COR-L47 (cell line): ENCODE measurements at regions not wholly inside any gene's neighbourhood (a gene's known extent, or its start where the extent isn't known, plus 50 kb on each side); places are given as distances from the start of the nearest gene placed in this dataset.

Source experiments
- DNase-seq: peaks from one replicate; lab custom pipeline; 2025; lab: John Stamatoyannopoulos, UW

DNA sequence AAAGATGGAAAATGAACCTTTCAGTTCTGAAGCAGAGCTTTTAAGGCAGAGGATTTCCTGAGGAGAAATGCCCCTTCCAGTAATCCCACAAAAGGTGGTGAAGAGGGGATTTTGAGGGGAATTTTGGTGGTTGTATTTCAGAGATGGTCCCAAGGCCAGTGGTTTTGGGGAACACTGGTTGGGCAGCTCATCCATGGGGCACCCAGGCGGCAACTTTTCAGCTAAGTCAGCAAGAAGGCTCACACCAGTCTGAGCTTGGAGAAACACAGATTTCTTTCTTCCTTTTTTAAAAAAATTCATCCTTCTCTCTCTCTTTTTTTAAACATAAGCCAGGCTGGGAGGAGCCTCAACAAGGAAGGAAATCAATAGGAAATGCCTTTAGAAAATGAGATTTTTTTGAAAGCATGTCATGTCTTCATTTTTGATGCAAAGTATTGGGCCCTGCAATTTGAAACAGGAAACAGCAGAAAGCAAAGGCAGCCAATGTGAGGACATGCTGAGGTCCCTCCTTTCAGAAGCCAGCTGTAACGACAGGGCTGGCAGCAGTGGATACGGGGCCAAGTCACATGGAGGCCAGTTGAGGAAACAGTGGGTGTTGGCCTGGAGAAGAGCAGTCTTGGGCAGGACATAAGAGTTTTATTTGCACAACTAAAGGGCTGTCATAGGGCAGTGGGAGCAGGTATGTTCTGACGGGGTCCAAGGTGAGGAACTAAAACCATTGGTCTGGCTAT, 155.3 kb upstream of the KLF4 start:
- DNase-seq, result no peak

DNA sequence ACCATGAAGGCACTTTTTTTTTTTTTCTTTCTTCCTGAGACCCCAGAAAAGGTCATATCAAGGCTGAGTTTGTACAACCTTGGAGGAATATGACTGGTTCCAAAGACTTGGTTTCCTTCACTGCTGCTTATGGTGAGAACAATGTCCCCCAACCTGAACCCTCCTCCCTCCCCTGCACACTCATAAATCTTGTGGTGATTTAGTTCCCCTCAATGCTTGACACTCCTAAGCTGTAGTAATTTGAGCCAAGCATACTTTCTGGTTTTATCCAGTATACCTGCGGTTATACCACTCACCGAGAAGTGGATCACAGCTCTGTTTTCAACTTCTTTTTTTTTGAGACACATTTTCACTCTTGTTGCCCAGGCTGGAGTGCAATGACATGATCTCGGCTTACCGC, 149.9 kb upstream of the KLF4 start:
- DNase-seq, result no peak

DNA sequence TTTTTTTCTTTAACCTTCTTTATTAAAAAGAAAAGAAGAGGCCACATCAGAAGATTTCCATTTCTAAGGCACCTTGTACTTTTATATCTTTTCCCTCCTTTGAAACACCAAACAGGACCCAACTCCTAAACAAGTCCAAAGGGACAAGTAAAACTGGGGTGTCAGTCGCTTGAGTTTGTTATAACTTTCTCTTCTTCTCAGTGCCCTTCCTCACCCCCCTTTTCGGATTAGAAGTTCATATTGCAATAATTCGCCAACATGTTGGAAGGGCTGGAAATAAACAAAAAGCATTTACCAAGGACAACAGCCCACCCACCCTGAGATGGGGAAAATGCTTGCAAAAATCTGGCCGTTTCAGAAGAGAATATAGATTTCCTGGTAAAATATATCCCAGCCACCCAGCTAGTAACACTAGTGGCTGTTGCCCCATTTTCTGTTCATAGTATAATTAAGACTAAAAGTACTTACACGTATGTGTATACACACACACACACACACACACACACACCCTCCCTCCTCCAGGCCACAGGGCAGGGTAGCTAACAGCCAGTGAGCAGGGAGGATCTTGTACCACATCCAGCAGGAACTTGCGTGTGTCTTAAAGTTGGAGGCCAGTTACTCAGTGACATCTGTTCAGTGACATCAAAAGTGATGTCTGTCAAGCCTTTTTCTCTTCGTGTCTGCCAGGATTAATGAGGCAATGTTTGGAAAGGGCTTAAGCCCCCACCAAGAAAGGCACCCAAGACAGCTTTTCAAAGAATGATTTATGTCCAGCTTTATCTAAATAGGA, 149.1 kb upstream of the KLF4 start:
- DNase-seq, result no peak

DNA sequence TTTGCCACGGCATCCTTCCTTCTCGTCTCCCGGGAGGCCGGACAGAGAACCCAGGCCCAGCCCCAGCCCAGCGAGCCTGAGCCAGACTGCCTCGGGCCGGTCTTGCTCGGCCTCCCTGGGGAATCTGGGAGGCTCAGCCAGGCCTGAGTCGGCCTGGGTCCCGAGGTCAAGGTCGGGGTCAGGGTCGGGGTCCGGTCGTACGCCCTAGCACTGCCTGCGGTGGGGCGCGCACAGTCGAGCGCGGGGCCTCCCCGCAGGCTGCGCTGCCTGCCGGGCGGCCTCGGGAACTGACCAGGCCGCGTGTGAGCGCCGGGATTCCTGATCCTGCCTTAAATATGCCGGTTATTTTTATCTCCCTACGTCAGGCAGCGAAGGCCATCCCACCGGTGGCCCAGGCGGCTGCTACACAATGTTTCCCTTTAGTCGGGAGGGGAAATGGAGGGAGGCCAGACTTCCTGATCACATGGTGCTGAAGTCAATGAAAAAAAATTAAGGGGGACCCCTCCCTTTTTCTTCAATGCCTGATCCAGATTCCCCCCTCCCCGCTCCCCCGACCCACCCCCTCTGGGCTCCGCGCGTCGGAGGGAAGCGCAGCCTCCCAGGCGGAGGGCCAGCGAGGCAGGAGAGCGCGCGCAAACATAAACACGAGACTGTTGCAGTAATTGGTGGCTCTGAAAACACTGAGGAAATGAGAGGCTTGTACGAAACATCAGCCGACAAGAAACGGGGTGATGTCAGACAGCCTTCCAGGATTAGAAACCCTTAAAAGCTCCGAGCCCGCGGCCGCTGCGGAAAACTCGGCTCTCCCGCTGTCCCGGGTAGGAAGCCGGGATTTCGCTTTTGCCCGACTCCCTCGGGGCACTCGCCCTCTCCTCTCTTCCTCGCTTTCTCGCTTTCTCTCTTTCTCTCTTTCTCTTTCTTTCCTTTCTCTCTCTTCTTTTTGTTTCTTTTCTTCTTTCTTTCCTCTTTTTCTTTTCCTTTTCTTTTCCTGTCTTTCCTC, 148.2 kb upstream of the KLF4 start:
- DNase-seq, result peak; percentile 53

DNA sequence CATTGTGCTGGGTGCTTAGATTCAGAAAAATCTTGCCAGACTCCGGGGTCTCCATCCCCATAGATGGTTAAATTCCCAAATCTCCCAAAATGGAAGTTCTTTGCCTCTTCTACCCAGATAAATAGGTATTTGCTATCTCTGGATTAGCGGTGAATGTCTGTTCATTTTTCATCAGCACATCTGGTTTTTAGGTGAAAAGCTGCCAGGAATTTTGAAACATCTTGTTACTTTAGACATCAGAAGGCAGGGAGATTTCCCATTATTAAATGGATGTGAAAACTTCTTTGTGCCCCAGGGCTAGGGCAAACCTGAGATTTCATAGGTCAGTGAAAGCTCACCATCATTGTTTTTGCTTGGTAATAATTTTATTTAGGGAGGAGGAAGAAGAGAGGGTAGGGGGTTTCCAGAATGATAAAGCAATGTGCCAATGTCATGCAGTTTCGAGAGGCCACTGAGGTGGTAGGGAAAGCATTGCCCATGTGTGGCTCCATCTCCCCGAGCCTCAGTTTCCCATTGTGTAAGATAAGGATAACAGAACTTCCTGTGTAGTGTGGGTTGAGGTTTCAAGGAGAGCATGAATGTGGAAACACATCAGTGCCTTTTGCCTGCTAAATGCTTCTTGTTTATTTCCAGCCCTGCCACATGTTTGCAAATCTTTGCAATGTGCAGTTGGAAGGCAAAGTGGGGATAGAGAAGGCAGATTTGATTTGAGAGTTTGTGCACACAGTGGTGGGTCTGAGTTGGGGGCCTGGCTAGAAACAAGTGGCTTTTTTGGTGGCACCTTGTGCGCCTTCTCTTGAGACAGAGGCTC, 147.2 kb upstream of the KLF4 start:
- DNase-seq, result no peak

DNA sequence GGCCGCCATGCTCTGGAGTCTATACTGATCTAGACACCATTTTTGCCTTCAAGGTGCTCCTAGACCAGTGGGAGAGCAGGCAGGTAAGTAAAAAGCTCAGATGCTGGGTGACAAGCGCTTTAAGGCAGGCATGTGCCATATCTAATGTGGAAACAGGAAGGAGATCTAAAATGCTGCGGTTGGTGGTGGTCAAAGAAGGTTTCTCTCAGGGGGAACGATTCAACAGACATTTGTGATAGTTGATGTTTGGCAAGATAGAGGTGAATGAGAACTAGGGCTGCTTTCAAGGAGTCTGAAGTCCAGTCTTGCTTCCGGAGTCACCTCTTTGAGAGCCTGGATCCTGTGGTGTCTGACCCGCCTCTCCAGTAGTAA, 146.2 kb upstream of the KLF4 start:
- DNase-seq, result no peak

DNA sequence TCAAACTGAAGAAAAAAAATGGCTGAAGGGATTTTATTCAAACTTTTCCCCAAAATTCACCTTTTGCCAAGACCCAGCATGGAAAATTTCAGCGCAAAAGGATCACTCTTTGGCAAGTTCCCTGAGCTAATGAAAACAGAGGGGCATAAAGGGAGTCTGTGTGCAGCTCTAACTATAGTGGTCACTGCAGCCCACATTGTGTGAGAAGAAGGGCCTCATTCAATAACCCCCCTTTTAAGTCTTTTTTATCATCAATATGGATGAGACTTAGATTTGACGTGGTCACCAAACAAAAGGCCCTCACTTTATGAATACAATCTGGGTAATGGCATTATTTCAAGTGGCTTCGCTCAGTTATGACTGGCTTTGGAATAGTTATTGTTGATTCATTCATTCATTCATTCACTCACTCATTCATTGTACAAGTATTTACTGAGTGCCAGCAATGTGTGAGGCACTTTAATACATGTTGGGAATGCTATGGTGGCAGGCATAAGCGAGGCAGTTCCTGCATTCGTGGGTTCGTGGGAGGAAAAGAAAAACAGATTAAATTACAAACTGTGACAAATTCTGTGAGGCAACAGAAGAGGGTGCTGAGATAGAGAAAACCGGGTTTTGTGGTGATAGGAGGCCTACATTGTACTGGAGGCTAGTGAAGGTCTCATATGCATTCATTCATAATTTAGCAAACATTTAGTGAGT, 145.7 kb upstream of the KLF4 start:
- DNase-seq, result no peak

DNA sequence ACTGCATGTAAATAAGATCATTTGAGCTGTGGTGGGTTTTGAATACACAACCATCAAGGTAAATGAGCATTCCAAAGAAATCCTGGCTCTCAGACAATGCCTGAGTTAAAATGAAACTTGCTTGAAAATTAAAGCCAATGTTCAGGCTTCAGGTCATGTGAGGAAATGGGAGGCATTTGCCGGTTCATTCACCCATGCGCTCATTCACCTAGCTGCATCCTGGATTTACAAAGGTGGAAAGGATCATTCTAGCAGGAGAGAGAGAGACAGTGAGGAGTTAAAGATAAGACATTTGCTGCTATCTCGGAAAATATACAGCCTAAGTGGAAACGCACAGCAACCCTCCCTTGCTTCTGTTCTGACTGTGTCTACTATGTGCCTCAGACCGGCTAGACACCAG, 143.8 kb upstream of the KLF4 start:
- DNase-seq, result no peak

DNA sequence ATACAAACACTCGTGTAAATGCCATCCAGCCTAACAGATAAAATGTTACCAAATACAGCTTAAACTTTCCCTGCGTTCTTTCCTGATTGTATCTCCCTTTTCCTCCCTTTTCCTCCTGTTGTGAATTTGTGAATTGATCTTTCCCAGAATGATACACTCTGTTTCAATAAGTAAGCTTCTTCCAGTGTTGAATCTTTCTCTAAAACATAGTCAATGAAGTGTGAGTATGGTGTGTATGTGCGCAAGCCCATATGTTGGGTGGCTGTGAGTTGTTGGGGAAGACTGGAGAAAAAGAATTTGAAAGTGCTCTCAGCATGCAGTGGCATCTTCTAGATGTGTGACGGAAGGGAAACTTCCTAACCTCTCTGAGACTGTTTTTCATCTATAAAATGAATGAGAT, 143.1 kb upstream of the KLF4 start:
- no peak for DNase-seq

DNA sequence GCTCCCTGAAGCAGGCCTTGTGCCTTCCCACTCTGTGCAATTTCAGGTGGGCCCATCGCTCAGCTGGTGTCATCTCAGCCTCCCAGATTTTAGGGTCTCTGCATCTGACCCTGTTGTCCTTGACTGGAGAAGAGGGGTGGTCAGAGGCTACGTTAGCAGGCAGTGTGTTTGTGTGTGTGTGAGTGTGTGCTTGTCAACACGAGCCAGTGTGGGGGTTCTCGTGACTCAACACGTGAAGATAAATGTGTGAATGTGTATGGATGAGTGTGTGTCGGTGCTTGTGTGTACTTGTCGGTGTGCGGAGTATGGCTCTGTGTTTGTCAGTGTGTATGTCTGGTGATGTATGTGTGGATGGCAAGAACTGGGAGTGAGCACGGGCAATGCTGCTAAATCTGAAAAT, 142.6 kb upstream of the KLF4 start:
- DNase-seq, result no peak

DNA sequence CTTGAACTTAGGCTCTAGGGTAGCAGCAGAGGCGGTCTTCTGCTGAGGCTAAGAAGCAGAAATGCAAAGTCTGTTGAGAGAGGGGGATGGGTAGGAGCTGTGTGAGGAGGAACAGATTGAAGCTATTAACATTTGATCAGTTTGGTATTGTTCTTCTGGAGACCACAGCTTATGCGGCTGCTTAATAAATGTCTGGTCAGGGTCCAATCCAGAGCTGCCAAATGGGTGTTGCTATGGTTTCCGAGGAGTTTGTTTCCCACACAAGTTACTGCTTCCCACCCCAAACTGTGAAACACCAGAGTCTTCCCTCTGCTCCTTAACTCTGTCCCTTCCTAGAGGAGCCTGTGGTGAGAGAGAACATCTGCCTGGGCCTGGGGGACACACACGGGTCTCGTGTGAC, 142.2 kb upstream of the KLF4 start:
- no peak for DNase-seq

DNA sequence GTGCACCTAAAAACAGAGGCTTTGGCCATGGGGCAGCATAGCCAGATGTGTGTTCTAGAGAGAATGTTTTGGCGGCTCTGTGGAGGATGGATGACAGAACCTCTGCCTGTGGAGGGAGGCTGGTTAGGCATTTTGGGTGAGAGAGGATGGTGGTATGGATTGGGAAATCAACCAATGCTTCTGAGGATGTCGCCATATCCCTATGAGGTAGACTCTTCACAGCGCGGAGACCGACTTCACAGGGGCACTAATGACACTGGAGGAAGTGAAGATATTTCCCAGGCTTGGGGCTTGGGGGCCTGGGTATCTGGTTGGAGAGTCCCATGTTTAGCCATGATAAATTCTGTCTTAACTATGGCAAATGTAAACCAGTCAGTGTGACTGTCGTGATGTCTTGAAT, 140.6 kb upstream of the KLF4 start:
- no peak for DNase-seq

DNA sequence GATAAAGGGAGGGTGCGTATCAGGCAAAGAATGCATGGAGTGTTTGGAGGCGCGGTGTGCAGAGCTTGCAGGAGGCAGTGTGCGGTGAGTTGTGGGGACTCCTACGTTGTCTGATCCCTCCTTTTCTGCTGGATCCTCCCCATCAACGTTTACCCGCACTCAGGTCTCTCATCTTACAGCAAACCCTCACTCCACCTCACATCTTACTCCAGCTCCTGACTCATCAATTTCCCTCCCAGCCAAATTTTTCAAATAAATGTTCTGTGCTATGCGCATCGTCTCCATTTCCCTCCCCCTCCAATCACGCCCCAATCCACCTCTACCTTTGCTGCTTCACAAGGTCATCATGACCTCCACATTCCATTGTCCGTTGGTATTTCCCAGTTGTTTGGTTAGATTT, 138.9 kb upstream of the KLF4 start:
- no peak for DNase-seq

DNA sequence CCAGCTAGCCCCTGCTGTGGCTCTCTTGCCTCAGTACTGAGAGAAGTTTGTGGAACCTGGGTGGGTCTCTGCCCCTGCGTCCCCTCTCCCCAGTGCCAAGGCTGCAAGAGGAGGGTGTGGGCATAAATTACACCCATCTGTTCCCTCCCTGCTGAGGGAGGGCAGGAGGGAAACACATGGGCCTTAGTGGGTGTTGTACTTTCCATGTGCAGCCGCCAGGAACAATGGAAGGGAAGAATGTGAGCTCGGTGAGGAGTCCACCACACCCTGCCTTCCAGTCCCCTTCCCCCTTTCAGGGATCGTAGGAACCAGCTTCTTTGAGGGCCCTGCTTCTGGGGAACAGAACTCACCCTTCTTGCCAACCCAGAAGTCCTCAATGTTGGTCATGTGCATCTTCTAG, 138.2 kb upstream of the KLF4 start:
- DNase-seq, result no peak

DNA sequence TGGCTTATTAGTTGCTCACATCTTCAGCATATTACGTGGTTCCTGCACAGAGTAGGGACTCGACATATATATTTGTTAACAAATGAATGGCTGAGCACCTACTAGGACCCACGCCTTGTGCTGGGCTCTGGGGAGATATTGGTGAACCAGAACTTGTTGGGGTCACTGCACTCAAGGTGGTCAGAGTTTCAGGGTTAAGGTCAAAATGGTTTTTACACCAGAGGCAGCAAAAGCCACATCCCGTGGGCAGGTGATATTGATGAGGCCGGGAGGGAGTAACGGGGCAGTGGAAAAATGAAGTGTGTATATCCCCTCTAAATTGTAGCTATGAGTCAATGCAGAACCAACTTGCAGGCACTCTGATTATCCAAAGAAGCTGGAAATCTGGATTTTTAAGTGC, 136.5 kb upstream of the KLF4 start:
- DNase-seq, result no peak

DNA sequence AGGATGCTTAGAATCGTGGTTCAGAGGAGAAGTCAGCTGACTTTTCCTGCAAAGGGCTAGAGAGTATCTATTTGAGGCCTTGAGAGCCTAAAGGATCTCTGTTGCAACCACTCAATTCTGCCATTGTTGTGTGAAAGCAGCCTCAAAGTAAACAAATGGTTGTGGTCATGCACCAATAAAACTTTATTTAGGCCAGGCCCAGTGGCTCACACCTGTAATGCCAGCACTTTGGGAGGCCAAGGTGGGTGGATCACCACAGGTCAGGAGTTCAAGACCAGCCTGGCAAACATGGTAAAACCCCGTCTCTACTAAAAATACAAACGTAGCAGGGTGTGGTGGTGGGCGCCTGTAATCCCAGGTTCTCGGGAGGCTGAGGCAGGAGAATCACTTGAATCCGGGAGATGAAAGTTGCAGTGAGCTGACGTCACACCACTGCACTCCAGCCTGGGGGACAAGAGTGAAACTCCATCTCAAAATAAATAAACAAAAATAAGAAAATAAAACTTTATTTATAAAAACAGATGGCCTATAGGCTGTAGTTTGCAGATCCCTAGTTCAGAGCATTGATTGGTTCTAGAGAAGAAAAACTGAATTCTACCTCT, 135.9 kb upstream of the KLF4 start:
- DNase-seq, result no peak

DNA sequence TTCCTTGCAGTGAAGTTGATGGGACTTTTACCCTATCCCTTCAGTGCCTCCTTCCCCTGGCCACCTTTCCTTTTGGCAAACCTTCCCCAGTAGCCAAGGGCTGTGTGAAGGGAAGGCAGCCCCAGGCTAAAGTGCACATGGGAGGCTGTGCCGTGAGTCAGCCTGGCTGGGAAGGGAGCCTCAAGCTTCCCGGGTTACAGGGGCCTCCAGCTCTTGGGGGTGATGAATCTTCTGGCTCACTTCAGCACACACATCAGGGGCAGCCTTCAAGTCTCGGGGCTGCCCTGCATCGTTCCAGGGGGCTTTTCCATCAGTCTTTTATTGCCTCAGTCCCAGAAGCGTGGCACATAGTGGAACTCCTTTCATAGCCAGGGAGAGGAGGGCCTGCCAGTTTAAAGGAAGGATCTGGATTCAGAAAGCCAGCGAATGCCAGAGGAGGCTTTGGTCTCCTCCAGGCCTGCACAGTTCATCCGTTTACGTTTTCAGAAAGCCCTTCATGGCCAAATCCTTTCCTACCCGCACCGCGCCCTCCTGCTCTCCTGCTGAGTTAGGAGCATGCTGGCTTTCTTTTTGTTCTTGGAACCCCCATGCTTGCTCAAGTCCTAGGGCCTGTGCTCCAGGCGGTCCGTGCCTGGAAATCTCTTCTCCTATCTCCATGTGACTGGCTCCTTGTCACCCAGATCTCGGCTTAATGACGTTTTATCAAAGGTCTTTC, 134.8 kb upstream of the KLF4 start:
- no peak for DNase-seq

DNA sequence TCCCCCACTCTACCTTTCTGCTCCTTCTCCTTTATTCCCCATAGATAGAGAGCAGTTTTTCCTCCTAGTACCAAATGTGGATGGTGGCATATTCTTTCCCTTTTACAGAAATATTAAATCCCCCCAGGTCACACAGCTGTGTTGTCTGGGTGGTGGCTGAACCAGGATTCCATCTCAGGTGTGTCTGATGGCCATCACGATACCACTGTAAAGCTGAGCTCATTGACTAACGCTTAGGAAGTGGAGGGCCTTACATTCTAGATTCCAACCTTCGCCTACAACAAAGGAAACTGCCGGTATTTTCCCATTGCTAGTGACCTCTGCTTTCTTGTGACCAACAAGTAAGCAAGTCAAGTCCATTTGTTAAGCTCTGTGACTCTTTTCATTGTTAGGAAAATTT, 131.9 kb upstream of the KLF4 start:
- DNase-seq, result no peak

DNA sequence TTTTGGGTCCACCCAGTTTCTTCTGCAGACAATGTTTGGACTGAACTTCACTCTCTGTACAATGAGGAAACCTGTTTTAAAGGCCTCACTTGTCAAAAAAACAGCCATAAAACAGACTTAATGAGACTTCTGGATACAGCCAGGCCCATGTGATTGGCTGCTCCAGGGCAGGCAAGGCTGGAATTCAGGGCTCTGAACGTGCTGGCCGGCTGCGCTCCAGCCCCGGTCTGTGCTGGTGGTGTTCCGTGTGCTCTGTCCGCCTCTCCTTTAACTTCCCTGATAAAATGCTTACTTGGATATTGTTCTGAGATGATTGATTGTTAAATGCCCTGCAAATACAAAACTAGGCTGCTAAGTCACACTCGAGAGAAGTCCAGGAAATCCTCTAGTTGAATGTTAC, 131.2 kb upstream of the KLF4 start:
- DNase-seq, result no peak

DNA sequence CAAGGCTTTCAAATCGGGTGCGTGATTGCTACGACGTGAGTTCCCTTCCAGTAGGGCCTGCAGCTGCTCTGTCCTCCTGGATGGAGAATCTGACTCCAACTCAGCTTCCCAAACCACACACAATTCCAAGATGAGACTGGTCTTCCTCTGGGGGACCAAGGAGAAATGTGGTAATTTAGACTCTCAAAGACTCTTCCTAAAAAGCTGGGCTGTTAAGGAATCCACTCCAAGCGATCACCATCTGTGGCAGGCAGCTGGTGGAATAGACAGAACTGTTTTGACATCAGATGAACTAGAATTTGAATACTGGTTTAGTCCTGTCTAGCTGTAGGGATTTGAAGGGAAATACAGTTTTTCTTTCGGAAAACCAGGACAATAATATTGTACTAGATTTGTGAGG, 130.7 kb upstream of the KLF4 start:
- no peak for DNase-seq
